ENCODE measurements at regions not wholly inside any gene's neighbourhood (a gene's known extent, or its start where the extent isn't known, plus 50 kb on each side); places are given as distances from the start of the nearest gene placed in this dataset.

DNA sequence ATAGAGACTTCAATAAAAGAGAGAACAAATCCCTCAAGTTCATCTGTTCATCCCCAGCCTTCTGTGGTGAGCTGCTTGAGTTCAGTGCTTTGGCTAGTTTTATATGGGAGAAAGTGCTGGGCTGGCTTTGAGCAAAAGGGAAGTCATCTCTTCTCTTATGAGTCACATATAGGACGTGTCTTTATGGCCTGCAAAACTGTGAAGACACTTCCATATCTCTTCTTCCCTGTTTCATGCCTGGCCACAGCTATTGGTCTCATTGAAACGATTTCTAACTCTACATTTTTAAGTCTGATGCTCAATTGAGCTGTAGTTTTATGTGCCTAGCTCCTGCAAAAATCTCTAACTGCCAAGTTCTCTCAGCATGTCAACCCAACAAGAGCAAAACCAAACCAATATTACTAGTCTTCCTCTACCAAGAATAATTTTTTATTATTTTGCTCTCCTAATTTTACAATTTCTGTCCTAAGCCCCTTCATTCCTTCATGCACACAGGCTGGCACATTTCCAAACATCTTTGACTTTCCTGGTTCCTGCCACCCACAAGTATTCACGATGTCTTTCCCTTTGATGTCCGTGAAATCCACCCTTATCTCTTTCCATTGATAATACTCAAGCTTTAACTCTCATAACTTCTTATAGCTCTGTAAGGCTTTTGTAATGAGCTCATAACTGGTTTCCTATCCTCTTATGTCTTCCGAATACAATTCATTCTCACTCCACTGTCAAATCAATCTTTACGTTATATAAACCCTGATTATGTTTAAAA is 165.3 kb downstream of the BTC start:
- Mint-ChIP-seq H3K9me3 (no peaks in the 10 kb centered on the region), H3K27me3 (peaks cover 10 to 21% (median 13%) of the 10 kb centered on the region in 3 donors), H3K4me1 (no peaks in the 10 kb centered on the region), H3K27ac (no peak overlapping the region), H3K4me3 (no peak overlapping the region), H3K36me3 (no peaks in the 10 kb centered on the region)
- no peak for DNase-seq
- no peak for ATAC-seq (ENCODE audit: low read depth in 2 of 2)

DNA sequence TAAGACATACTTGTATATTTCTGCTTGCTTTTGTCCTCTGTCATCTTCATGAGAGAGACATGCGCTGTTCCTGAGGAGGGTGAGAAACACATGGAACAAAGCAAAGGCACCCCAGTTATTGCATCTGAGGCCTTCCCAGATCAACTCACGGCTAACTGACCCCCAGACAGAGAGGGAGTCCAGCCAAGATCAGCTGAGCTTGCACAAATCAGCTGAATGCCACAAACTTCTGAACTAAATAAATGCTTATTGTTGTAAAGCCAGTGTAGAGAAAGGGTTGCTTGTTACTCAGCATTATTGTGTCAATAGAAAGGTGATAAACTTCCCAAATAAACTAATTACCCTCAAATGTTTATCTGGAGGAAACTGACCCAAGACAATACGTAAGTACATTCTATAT is 163.8 kb downstream of the BTC start:
- Mint-ChIP-seq H3K27me3 (peaks cover 8 to 26% (median 10%) of the 10 kb centered on the region in 3 donors), H3K4me3 (no peak overlapping the region), H3K27ac (no peak overlapping the region), H3K4me1 (no peaks in the 10 kb centered on the region), H3K36me3 (no peaks in the 10 kb centered on the region), H3K9me3 (no peaks in the 10 kb centered on the region)
- DNase-seq (no peak), ATAC-seq (ENCODE audit: low read depth in 2 of 2) (no peak)

DNA sequence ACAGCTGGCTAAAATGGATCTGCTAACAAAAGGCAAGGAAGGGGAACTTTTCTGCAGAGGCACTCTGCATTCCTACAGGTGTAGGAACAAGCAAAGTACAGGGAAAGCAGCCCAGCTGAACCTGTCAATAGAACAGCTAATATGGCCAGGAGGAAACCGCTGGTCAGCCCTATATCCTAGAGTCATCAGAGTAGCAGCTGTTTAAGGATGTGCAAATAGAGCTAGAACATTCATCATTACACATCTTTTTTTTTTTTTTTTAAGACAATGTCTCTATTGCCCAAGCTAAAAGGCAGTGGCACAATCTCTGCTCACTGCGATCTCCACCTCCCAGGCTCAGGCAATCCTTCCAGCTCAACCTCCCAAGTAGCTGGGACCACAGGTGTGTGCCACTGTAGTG is 163.0 kb downstream of the BTC start:
- no peak overlapping the region for H3K4me3 Mint-ChIP-seq
- peaks cover 8 to 31% (median 10%) of the 10 kb centered on the region in 3 donors for H3K27me3 Mint-ChIP-seq
- DNase-seq (no peak), ATAC-seq (ENCODE audit: low read depth in 2 of 2) (no peak)
- no peak overlapping the region for H3K27ac Mint-ChIP-seq
- H3K9me3 Mint-ChIP-seq, result no peaks in the 10 kb centered on the region
- no peaks in the 10 kb centered on the region for H3K4me1 Mint-ChIP-seq
- no peaks in the 10 kb centered on the region for H3K36me3 Mint-ChIP-seq

DNA sequence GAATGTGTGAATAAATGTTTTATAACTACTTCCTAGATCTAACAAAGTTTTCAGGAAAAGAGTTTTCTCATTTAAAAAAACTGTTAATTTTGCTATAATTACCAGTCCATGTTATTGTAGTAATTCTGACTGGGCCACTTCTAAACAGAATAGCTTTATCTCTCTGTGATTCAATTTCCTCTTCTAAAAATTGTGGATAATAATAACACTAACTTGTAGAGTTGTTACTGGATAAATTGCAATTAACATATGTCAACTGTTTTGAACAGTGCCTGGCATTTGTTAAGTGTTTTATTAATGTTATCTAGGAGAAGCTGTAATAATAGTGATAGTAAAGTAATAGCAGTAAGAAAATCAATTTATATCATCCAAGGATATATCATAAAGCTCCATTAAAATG is 162.3 kb downstream of the BTC start:
- DNase-seq (no peak), ATAC-seq (ENCODE audit: low read depth in 2 of 2) (no peak)
- Mint-ChIP-seq H3K27me3 (peaks cover 8 to 31% (median 10%) of the 10 kb centered on the region in 3 donors), H3K4me3 (no peak overlapping the region), H3K4me1 (no peaks in the 10 kb centered on the region), H3K9me3 (no peaks in the 10 kb centered on the region), H3K27ac (no peak overlapping the region), H3K36me3 (no peaks in the 10 kb centered on the region)

DNA sequence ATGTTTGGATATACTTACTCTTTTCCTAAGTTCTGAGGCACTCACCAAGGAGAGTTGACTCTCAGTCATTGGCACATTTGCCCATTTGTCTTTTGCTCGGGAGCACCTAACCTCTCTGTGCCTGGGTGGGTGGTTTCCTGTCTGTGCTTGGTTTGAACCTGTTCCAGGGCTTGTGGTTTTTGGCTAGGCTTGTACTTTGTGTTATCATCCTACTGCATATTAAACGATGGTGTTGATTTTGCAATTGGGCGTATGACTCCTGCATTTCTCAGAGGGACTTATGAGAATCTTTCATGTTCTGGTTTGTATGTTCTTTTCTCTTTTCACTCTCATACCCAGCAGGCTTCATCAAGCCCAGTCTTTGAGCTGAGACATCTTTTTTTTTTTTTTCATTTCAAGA is 161.7 kb downstream of the BTC start:
- H3K9me3 Mint-ChIP-seq, result no peaks in the 10 kb centered on the region
- no peak for ATAC-seq (ENCODE audit: low read depth in 2 of 2)
- no peak for DNase-seq
- H3K4me3 Mint-ChIP-seq, result no peak overlapping the region
- H3K4me1 Mint-ChIP-seq, result no peaks in the 10 kb centered on the region
- no peak overlapping the region for H3K27ac Mint-ChIP-seq
- no peaks in the 10 kb centered on the region for H3K36me3 Mint-ChIP-seq
- peaks cover 8 to 31% (median 10%) of the 10 kb centered on the region in 3 donors for H3K27me3 Mint-ChIP-seq

DNA sequence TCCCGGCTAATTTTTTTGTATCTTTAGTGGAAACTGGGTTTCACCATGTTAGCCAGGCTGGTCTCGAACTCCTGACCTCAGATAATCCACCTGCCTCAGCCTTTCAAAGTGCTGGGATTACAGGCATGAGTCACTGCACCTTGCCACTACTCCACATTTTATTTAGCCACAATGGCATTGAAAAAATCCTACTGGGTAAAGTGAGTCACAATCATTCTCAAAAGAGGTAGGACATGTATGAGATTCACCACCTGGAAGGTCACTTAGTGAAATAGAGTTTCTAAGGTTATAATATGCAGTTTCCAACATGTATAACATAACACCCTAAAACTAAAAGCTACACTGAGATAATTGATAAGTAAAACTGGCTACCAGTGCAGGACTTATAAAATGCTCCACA is 159.2 kb downstream of the BTC start:
- Mint-ChIP-seq H3K4me3 (peak overlapping the region in 1 of 8 donors; percentile 8), H3K27ac (no peak overlapping the region), H3K36me3 (no peaks in the 10 kb centered on the region), H3K9me3 (peaks cover 0 to 1% (median 0%) of the 10 kb centered on the region in 7 donors), H3K4me1 (no peaks in the 10 kb centered on the region), H3K27me3 (peaks cover 8 to 37% (median 17%) of the 10 kb centered on the region in 3 donors)
- ATAC-seq (ENCODE audit: low read depth in 2 of 2) (no peak), DNase-seq (no peak)

DNA sequence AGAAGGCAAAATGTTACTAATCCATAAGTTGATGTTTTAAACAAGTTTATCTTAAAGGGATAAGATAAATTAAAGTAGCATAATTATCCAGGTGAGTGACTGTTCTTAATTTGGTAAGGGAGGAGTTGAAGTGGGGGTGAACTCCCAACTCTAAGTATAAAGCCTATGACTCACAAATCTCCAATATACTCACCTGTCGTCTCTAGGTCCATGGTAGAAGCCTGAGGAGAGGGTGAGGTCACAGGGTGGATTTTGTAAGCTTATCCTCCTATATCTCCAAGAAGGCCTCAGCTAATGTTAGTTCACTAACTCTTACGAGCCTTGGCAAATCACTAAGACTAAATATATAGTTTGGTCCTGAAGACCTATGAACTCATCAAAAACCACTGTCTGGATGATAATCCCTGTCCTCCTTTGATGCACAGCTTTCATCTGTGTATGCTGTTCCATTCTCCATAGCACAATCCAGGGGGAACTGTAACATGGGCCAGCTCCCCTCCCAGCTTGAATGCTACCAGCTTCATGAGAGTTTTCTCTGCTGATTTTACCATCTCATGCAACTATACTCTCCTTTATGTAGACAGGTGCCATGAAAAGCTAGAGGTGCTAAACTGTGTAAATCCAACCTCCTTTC is 158.7 kb downstream of the BTC start:
- no peak for ATAC-seq (ENCODE audit: low read depth in 2 of 2)
- no peak for DNase-seq
- Mint-ChIP-seq H3K36me3 (no peaks in the 10 kb centered on the region), H3K9me3 (peaks cover 0 to 1% (median 0%) of the 10 kb centered on the region in 7 donors), H3K27me3 (peaks cover 8 to 32% (median 17%) of the 10 kb centered on the region in 3 donors), H3K4me1 (no peaks in the 10 kb centered on the region), H3K4me3 (no peak overlapping the region), H3K27ac (no peak overlapping the region)

DNA sequence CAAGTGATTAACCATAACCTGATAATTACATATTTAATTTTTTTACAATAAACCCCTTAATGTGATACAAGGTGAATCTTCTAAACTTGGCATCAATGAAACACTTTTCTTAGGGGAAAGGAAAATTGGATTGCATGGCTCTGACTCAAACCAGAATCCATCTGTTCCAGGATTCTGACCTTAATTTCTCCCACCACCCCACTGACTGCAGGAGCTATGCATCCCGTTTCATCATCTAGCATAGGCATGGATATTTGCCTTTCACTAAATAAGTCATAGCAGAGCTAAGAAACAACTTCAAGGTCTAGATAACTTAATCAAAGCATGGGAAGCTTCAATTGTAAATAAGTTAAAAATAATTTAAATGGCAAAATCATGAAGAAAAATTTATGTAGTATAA is 156.3 kb downstream of the BTC start:
- ATAC-seq (ENCODE audit: low read depth in 2 of 2) (no peak), DNase-seq (no peak)
- no peak overlapping the region for H3K4me3 Mint-ChIP-seq
- H3K36me3 Mint-ChIP-seq, result no peaks in the 10 kb centered on the region
- peaks cover 0 to 1% (median 0%) of the 10 kb centered on the region in 7 donors for H3K9me3 Mint-ChIP-seq
- peaks cover 4 to 26% (median 17%) of the 10 kb centered on the region in 3 donors for H3K27me3 Mint-ChIP-seq
- no peaks in the 10 kb centered on the region for H3K4me1 Mint-ChIP-seq
- no peak overlapping the region for H3K27ac Mint-ChIP-seq

DNA sequence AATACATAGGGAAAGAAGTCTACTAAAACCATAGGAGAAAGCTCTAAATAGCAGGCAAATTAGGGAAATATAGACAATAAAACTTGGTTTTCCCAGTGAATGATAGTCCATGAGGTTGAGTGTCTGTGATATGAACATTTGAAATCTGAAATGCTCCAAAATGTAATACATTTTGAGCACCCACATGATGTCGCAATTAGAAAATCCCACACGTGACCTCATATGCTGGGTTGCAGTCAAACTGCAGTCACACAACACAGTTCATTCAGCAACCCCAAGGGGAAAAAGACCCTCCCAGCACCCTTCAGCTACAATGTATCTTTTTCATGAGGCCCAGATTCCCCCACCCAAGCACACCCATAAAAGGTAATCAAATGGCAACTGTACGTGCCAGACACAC is 155.6 kb downstream of the BTC start:
- no peaks in the 10 kb centered on the region for H3K4me1 Mint-ChIP-seq
- H3K4me3 Mint-ChIP-seq, result no peak overlapping the region
- peaks cover 3 to 20% (median 10%) of the 10 kb centered on the region in 3 donors for H3K27me3 Mint-ChIP-seq
- DNase-seq (no peak), ATAC-seq (ENCODE audit: low read depth in 2 of 2) (no peak)
- no peaks in the 10 kb centered on the region for H3K36me3 Mint-ChIP-seq
- no peak overlapping the region for H3K27ac Mint-ChIP-seq
- H3K9me3 Mint-ChIP-seq, result peaks cover 0 to 1% (median 0%) of the 10 kb centered on the region in 7 donors

DNA sequence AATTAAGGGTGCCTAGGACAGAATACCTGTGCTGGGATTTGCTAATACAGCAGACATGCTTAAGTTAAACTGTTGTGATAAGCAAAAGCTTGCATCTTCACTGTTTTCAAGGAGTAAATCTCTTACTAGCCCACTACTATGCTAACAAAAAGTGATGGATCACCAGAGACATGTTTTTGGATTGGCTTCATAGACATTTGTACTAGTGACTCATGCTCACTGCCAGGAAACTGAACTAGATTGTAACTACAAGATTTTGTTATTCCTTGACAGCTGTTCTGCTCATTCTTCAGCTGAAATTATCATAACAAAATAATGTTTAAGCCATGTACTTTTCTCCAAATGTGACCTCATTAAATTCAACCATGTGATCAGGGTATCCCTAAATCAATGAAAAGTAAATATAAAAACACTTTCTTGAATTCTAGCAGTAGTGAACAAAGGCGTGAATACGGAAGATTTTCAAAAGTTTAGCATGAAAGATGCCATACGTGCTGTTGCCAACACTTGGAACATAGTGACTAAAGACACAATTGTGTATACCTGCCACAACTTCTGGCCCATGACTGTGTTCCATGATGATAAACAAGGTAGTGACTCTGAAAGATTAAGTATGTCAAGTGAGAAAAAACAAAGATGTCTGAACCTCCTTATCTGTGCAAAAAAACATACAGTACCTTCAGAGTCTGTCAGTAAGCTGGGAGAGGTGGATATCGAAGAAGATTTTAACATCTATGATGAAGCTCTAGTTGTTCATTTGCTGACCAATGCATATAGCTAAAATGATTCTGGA is 154.0 kb downstream of the BTC start:
- Mint-ChIP-seq H3K27me3 (peaks cover 0 to 16% (median 6%) of the 10 kb centered on the region in 3 donors), H3K27ac (peak overlapping the region in 1 of 6 donors; percentile 30), H3K9me3 (peaks cover 0 to 5% (median 4%) of the 10 kb centered on the region in 7 donors), H3K36me3 (no peaks in the 10 kb centered on the region), H3K4me3 (no peak overlapping the region), H3K4me1 (no peaks in the 10 kb centered on the region)
- DNase-seq (no peak), ATAC-seq (ENCODE audit: low read depth in 2 of 2) (no peak)

DNA sequence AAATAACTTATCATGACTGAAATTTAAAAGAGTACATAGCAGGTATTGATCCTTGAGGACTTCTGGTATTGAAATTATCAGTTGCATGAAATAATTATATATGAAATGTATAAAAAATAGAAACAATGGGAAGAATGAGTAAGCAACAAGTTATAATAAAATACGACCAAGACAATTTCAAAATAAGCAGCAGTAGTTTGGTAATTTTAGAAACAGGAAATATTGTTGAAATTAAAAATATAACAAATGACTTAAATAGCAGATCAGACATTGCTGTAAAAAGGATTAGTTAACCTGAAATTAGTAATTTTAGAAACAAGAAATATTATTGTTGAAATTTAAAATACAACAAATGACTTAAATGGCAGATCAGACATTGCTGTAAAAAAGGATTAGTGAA is 152.3 kb downstream of the BTC start:
- Mint-ChIP-seq H3K4me3 (no peak overlapping the region), H3K4me1 (no peaks in the 10 kb centered on the region)
- DNase-seq, result no peak

DNA sequence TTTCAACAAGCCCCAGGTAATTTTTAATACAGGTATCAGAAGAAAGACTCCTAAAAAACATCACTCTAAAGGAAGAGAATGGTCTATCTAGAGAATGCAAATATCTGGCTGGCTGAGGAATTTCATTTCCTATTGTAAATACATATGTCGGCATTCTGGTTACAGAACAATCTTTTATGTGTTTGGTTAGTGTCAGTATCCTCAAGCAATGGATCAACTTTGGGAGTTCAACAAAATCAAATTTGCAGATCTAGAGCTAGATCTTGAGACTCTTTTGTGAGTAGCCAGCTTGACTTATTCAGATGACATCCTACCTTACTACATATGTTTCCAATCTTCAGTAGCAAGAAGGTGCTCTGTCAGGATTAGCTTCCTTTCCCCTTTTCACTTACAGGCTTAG is 145.1 kb downstream of the BTC start:
- Mint-ChIP-seq H3K4me3 (no peak overlapping the region), H3K36me3 (no peaks in the 10 kb centered on the region), H3K4me1 (no peaks in the 10 kb centered on the region), H3K9me3 (peaks cover 0 to 7% (median 4%) of the 10 kb centered on the region in 7 donors), H3K27me3 (peaks cover 0 to 5% (median 0%) of the 10 kb centered on the region in 3 donors), H3K27ac (no peak overlapping the region)
- ATAC-seq (ENCODE audit: low read depth in 2 of 2) (no peak), DNase-seq (no peak)

More for the DNA sequence above, 152.3 kb downstream of the BTC start:
- Mint-ChIP-seq H3K9me3 (peaks cover 0 to 7% (median 4%) of the 10 kb centered on the region in 7 donors), H3K36me3 (no peaks in the 10 kb centered on the region), H3K27ac (no peak overlapping the region), H3K27me3 (peaks cover 0 to 12% (median 9%) of the 10 kb centered on the region in 3 donors)
- ATAC-seq (ENCODE audit: low read depth in 2 of 2), result no peak

DNA sequence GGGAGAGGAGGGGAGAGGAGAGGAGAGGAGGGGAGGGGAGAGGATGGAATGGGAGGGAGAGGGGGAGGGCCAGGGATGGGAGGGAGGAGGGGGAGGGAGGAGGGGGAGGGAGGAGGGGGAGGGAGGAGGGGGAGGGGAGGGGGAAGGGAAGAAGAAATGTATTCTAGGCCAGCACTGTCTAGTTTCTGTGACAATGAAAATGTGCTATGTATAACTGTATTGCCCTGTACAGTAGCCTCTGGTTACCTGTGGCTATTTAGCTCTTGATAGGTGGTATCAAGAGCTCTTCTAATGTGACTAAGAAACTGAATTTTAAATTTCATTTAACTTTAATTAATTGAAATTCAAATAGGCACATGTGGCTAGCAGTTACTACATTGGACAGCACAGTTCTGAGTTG is 143.1 kb downstream of the BTC start:
- Mint-ChIP-seq H3K9me3 (peaks cover 0 to 1% (median 0%) of the 10 kb centered on the region in 7 donors), H3K27me3 (peaks cover 0 to 11% (median 0%) of the 10 kb centered on the region in 3 donors), H3K4me1 (no peaks in the 10 kb centered on the region), H3K4me3 (no peak overlapping the region), H3K27ac (no peak overlapping the region), H3K36me3 (no peaks in the 10 kb centered on the region)
- no peak for ATAC-seq (ENCODE audit: low read depth in 2 of 2)
- no peak for DNase-seq
